ENCODE measurements at regions not wholly inside any gene's neighbourhood (a gene's known extent, or its start where the extent isn't known, plus 50 kb on each side); places are given as distances from the start of the nearest gene placed in this dataset.

- TF ChIP-seq TSHZ2 (CRISPR knock-in tag; IDR thresholded peaks at IDR 0.05) (no peak), ISL1 (CRISPR knock-in tag; IDR thresholded peaks at IDR 0.05) (no peak), TCF4 (CRISPR knock-in tag; IDR thresholded peaks at IDR 0.05; ENCODE audit: borderline replicate concordance) (no peak), PATZ1 (CRISPR knock-in tag; IDR thresholded peaks at IDR 0.05; ENCODE audit: borderline replicate concordance) (no peak), PPARA (CRISPR knock-in tag; IDR thresholded peaks at IDR 0.05; ENCODE audit: borderline replicate concordance) (no peak)
Observed at GRCh38 chr4:130361616-130362015, 1265.7 kb downstream of the C4orf33 start.
